GM19043 (cell line): ENCODE measurements at regions not wholly inside any gene's neighbourhood (a gene's known extent, or its start where the extent isn't known, plus 50 kb on each side); places are given as distances from the start of the nearest gene placed in this dataset.

Experiments
- ATAC-seq: cut with Tn5 transposase; IDR thresholded peaks from one replicate; pipeline ENCODE4 v1.9.1; 2021; ENCODE audit warnings: low read depth; ENCODE audit not compliant: unreplicated experiment

GRCh38 chr20:41818369-41818768 is 200.2 kb upstream of the CHD6 start:
- ATAC-seq, result no peak

GRCh38 chr20:41811456-41811855 is 193.3 kb upstream of the CHD6 start:
- ATAC-seq, result no peak

- ATAC-seq, result no peak
Measured at GRCh38 chr20:41800040-41800439, 181.9 kb upstream of the CHD6 start.

- ATAC-seq, result no peak
Measured at GRCh38 chr20:41798930-41799502, 180.8 kb upstream of the CHD6 start.

- no peak for ATAC-seq
Measured at GRCh38 chr20:41786158-41786557, 168.0 kb upstream of the CHD6 start.

- ATAC-seq, result no peak
Measured at GRCh38 chr20:41784209-41784958, 166.2 kb upstream of the CHD6 start.

GRCh38 chr20:41783423-41784208 is 165.4 kb upstream of the CHD6 start:
- ATAC-seq, result peak; percentile 50

GRCh38 chr20:41782730-41783406 is 164.7 kb upstream of the CHD6 start:
- ATAC-seq, result no peak

- no peak for ATAC-seq
Measured at GRCh38 chr20:41782255-41782654, 164.1 kb upstream of the CHD6 start.

GRCh38 chr20:41776421-41776820 is 158.2 kb upstream of the CHD6 start:
- ATAC-seq, result no peak

- ATAC-seq, result no peak
Measured at GRCh38 chr20:41774291-41774690, 156.1 kb upstream of the CHD6 start.

- no peak for ATAC-seq
Measured at GRCh38 chr20:41770965-41771364, 152.8 kb upstream of the CHD6 start.

- no peak for ATAC-seq
Measured at GRCh38 chr20:41770427-41770826, 152.2 kb upstream of the CHD6 start.

- ATAC-seq, result no peak
Measured at GRCh38 chr20:41769592-41770018, 151.4 kb upstream of the CHD6 start.

- no peak for ATAC-seq
Measured at GRCh38 chr20:41750137-41750536, 132.0 kb upstream of the CHD6 start.

GRCh38 chr20:41748756-41749582 is 130.8 kb upstream of the CHD6 start:
- no peak for ATAC-seq

- no peak for ATAC-seq
Measured at GRCh38 chr20:41748051-41748450, 129.9 kb upstream of the CHD6 start.

- ATAC-seq, result no peak
Measured at GRCh38 chr20:41747226-41747625, 129.0 kb upstream of the CHD6 start.

GRCh38 chr20:41746635-41747034 is 128.5 kb upstream of the CHD6 start:
- ATAC-seq, result no peak

GRCh38 chr20:41738604-41739206 is 120.5 kb upstream of the CHD6 start:
- no peak for ATAC-seq
